ENCODE measurements at regions not wholly inside any gene's neighbourhood (a gene's known extent, or its start where the extent isn't known, plus 50 kb on each side); places are given as distances from the start of the nearest gene placed in this dataset.
"Not testable (repeated sequence)": the region's sequence is repeated elsewhere in the genome, so short reads cannot be mapped to it uniquely, and the experiment has no call there.

- no peak for DNase-seq
Measured at GRCh38 chr10:36526033-36526432, 599.4 kb upstream of the ANKRD30A start.

DNA sequence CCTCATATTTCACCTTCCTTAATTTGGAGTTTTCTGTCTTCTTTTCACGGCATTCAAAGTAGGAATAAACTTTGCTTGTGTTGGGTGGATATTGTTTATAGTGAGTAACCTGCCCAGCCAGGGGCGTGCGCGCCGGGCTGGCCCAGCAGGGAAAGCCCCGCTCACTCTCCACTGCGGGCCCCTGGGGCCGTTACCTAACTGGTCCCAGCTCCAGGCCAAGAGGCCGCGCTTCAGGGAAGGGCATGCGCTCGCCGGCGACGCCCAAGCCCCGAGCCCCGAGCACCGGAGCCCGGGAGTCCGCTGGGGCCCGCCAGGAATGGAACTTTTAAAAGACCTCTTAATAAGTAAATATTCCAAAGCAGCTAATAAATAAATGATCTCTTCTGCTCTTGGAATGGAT, 601.3 kb upstream of the ANKRD30A start:
- H3K36me3 ChIP-seq; H3K9me3 ChIP-seq (ENCODE audit: severe bottlenecking); H3K4me3 ChIP-seq (ENCODE audit: low read depth, low read length): not testable (repeated sequence)

More at GRCh38 chr10:36526033-36526432, 599.4 kb upstream of the ANKRD30A start:
- Histone ChIP-seq H3K36me3 (no peaks in the 10 kb centered on the region), H3K27me3 (ENCODE audit: insufficient read depth, low read depth, severe bottlenecking) (no peaks in the 10 kb centered on the region), H3K9me3 (ENCODE audit: severe bottlenecking) (peaks cover 9% of the 10 kb centered on the region), H3K4me3 (ENCODE audit: low read depth, low read length) (no peak overlapping the region), H3K27ac (no peak overlapping the region)
- no peak for TF ChIP-seq CTCF (IDR thresholded peaks at IDR 0.05; ENCODE audit: low read depth, low read length)

GRCh38 chr10:36519909-36520308, 605.5 kb upstream of the ANKRD30A start:
- Histone ChIP-seq H3K27me3 (ENCODE audit: insufficient read depth, low read depth, severe bottlenecking) (no peaks in the 10 kb centered on the region), H3K27ac (no peak overlapping the region), H3K36me3 (no peaks in the 10 kb centered on the region), H3K9me3 (ENCODE audit: severe bottlenecking) (no peaks in the 10 kb centered on the region), H3K4me3 (ENCODE audit: low read depth, low read length) (no peak overlapping the region)
- DNase-seq = no peak
- no peak for TF ChIP-seq CTCF (IDR thresholded peaks at IDR 0.05; ENCODE audit: low read depth, low read length)

More for the DNA sequence above, 601.3 kb upstream of the ANKRD30A start:
- H3K27ac ChIP-seq; H3K27me3 ChIP-seq (ENCODE audit: insufficient read depth, low read depth, severe bottlenecking); DNase-seq: not testable (repeated sequence)

DNA sequence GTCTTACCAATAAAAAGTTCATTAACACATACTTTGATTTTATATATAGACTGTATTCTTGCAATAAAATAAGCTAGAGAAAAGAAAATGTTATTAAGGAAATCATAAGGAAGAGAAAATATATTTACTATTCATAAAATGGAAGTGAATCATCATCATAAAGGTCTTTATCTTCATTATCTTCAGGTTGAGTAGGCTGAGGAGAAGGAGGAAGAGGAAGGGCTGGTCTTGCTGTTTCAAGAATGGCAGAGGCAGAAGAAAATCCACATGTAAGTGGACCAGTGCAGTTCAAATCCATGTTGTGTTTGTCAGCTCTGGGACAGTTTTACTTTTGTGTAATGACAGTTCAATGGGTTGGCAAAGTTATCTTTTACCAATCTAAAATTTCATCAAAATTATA, 609.1 kb upstream of the ANKRD30A start:
- no peaks in the 10 kb centered on the region for H3K9me3 ChIP-seq (ENCODE audit: severe bottlenecking)
- H3K36me3 ChIP-seq = no peaks in the 10 kb centered on the region
- no peak overlapping the region for H3K4me3 ChIP-seq (ENCODE audit: low read depth, low read length)
- H3K27ac ChIP-seq = no peak overlapping the region
- DNase-seq = no peak
- H3K27me3 ChIP-seq (ENCODE audit: insufficient read depth, low read depth, severe bottlenecking) = no peaks in the 10 kb centered on the region
- TF ChIP-seq CTCF (IDR thresholded peaks at IDR 0.05; ENCODE audit: low read depth, low read length) = no peak

GRCh38 chr10:36515319-36515718, 610.1 kb upstream of the ANKRD30A start:
- H3K27ac ChIP-seq = no peak overlapping the region
- no peak overlapping the region for H3K4me3 ChIP-seq (ENCODE audit: low read depth, low read length)
- H3K36me3 ChIP-seq = no peaks in the 10 kb centered on the region
- DNase-seq = no peak
- TF ChIP-seq CTCF (IDR thresholded peaks at IDR 0.05; ENCODE audit: low read depth, low read length) = no peak
- no peaks in the 10 kb centered on the region for H3K27me3 ChIP-seq (ENCODE audit: insufficient read depth, low read depth, severe bottlenecking)
- no peaks in the 10 kb centered on the region for H3K9me3 ChIP-seq (ENCODE audit: severe bottlenecking)

DNA sequence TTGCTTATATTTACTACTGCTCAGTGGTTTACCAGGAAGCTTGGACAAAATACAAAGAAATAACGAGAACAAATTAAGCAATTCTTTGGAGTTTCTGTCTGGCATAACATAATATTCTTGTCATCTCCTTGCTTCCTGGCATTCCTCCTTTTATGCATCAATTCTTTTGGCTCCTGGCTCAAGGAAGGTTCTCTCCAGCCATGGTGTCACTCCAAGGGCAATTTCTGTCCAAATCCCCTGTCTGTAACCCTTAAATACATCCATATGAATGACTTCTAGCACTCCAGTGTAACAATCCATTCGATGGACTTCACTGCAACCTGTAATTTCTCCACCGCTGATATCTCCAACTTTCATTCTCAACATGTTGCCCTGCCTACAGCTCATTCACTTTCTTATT, 617.7 kb upstream of the ANKRD30A start:
- no peak overlapping the region for H3K27ac ChIP-seq
- no peak for DNase-seq
- no peak for TF ChIP-seq CTCF (IDR thresholded peaks at IDR 0.05; ENCODE audit: low read depth, low read length)
- no peaks in the 10 kb centered on the region for H3K36me3 ChIP-seq
- no peaks in the 10 kb centered on the region for H3K9me3 ChIP-seq (ENCODE audit: severe bottlenecking)
- no peak overlapping the region for H3K4me3 ChIP-seq (ENCODE audit: low read depth, low read length)
- H3K27me3 ChIP-seq (ENCODE audit: insufficient read depth, low read depth, severe bottlenecking) = no peaks in the 10 kb centered on the region
